Epithelial cell of proximal tubule (primary cell): ENCODE measurements at regions not wholly inside any gene's neighbourhood (a gene's known extent, or its start where the extent isn't known, plus 50 kb on each side); places are given as distances from the start of the nearest gene placed in this dataset.

ENCODE experiments used
- DNase-seq: peaks from one replicate; pipeline ENCODE4 v3.0.0-alpha.2; 2011; ENCODE audit warnings: low read depth
- H3K4me3 ChIP-seq: 2 replicates; pipeline ENCODE4 v1.5.1; 2011; ENCODE audit warnings: low read depth, mild to moderate bottlenecking, low read length
- TF ChIP-seq, protein P1 (sequence below): conservative IDR thresholded peaks from 2 replicates; pipeline ENCODE4 v1.5.1; 2012; ENCODE audit warnings: low read depth, mild to moderate bottlenecking, low read length

- TF ChIP-seq, protein P1, sequence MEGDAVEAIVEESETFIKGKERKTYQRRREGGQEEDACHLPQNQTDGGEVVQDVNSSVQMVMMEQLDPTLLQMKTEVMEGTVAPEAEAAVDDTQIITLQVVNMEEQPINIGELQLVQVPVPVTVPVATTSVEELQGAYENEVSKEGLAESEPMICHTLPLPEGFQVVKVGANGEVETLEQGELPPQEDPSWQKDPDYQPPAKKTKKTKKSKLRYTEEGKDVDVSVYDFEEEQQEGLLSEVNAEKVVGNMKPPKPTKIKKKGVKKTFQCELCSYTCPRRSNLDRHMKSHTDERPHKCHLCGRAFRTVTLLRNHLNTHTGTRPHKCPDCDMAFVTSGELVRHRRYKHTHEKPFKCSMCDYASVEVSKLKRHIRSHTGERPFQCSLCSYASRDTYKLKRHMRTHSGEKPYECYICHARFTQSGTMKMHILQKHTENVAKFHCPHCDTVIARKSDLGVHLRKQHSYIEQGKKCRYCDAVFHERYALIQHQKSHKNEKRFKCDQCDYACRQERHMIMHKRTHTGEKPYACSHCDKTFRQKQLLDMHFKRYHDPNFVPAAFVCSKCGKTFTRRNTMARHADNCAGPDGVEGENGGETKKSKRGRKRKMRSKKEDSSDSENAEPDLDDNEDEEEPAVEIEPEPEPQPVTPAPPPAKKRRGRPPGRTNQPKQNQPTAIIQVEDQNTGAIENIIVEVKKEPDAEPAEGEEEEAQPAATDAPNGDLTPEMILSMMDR: no peak
- DNase-seq: no peak
- no peak overlapping the region for H3K4me3 ChIP-seq
These were observed 145.1 kb upstream of the IRX2 start for GRCh38 chr5:2896371-2897275.

DNA sequence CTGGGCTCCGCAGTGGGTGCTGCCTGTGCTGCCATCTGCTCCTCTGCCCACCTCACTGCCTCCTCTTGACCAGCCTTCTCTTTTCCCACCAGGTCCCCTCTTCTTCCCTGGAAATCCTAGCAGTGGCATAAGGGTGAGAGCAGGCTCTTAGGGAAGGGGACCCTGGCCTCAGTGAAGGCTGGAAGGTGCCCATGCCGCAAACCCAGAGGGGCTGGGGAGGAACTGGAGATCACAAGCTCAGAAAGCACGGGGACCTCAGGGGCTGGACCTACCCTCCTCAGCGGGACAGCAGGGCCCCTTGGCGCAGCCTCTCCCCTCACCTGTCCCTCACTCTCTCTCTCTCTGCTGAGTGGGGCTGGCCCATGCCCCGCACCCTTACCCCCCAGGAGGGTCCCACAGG lies 144.4 kb upstream of the IRX2 start:
- DNase-seq: no peak
- TF ChIP-seq, protein P1: no peak
- H3K4me3 ChIP-seq: no peak overlapping the region

- H3K4me3 ChIP-seq: no peak overlapping the region
- DNase-seq: no peak
- TF ChIP-seq, protein P1: no peak
These were observed 143.7 kb upstream of the IRX2 start for GRCh38 chr5:2895196-2895595.

GRCh38 chr5:2894736-2895135 lies 143.3 kb upstream of the IRX2 start:
- no peak overlapping the region for H3K4me3 ChIP-seq
- TF ChIP-seq, protein P1: no peak
- no peak for DNase-seq

DNA sequence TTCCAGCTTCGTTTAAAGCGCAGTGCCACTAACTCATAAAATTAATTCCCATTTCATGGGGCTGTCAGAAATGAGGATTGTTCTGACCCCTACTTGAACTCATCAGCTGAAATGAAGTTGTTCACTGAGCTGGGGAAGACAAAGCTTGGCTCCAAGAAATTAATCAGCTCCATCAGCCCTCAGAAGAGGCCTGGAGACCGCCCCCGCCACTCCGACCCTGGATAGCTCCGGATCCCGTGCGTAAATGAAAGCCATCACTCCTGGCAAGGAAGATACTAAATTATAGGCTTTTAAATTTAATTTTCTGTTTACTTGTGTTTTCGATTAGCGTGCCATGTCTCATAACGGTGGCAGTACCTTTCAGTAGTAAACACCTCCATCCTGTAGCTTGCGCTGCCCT lies 142.8 kb upstream of the IRX2 start:
- H3K4me3 ChIP-seq: no peak overlapping the region
- DNase-seq: no peak
- TF ChIP-seq, protein P1: no peak

DNA sequence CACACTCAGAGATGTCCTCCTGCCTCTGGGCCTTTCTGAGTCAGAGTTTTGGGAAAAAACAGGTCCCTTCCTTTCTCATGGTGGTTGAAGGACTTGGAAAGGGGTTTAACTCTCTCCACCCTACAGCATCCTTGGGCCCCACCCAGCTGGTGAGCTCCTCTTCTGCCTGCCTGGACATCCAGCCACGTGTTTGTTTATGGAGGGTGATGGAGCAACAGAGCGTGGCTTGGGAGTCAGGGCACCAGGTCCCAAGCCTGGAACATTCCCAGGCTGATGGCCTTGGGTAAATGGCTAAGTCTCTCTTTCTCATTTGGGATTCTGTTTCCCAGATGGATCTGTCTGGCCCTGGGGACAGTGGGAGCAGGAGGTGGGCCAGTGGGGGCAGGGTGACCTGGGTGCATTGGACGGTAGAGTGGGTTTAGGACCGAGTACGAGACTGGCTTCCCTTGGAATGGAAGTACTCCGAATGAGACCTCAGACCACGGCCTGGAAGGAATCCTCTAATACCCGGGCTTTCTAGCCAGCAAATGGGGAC lies 141.1 kb upstream of the IRX2 start:
- TF ChIP-seq, protein P1: no peak

DNA sequence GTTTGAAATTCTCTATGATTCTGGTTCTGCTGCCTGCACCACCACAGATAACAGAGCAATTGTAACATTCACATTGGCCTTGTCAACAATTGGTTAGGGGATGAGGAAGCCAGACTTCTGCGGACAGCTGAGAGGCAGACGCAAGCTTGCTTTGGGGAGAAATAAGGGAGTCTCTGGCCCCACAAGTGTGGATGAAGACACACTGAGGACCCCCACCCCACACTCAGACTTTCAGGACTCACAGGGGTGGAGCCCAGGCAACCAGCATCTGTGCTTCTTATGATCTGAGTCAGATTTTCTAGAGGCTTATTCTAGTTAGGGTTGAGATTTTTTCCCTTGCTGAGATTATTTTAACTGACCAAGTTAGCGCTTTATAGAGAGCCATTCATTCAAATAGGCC lies 140.3 kb upstream of the IRX2 start:
- TF ChIP-seq, protein P1: no peak
- no peak for DNase-seq
- no peak overlapping the region for H3K4me3 ChIP-seq

More for the DNA sequence above, 141.1 kb upstream of the IRX2 start:
- H3K4me3 ChIP-seq: no peak overlapping the region
- DNase-seq: no peak
